HCT116 (cell line): ENCODE measurements at regions not wholly inside any gene's neighbourhood (a gene's known extent, or its start where the extent isn't known, plus 50 kb on each side); places are given as distances from the start of the nearest gene placed in this dataset.

Source experiments
- ATAC-seq: fragments of 200-7000 bp; cut with Tn5 transposase; 2 replicates; pipeline ENCODE4 v1.9.1; 2020; ENCODE audit warnings: mild to moderate bottlenecking, moderate library complexity
- BruUV-seq: library from RNA; stranded (reverse); fragments of 400-500 nt; replicated peaks from 2 replicates; lab custom pipeline; 2021; lab: Mats Ljungman, UMichigan
- CTCF ChIA-PET: fragments of 300-600 bp; sonication (Branson Sonifier 250); formaldehyde crosslinking; loops from one replicate; lab custom pipeline; 2021; ENCODE audit warnings: antibody characterized with exemption; lab: Charles Lee
- POLR2A ChIA-PET: fragments of 300-600, 350-600 bp; sonication (Branson Sonifier 250); formaldehyde crosslinking; loops from one replicate; lab custom pipeline; 2021; ENCODE audit warnings: antibody characterized with exemption; lab: Charles Lee
- RAD21 ChIA-PET, 2 experiments: fragments of 300-600 bp; sonication (Branson Sonifier 250); formaldehyde crosslinking; loops; one replicate each; lab custom pipeline; 2023; ENCODE audit warnings: low total read pairs in 2 of 2; ENCODE audit not compliant: uncharacterized antibody in 2 of 2, unreplicated experiment in 2 of 2, low non-redundant PET in 1 of 2; lab: Charles Lee
- DNase-seq: peaks from one replicate; pipeline ENCODE4 v3.0.0-alpha.2; 2010; ENCODE audit warnings: low read depth, low spot score
- H2AFZ ChIP-seq: fragments of 200-600 bp; shearing (Covaris generic), sonication (generic); 2 replicates; pipeline ENCODE4 v1.6.1; 2017; ENCODE audit warnings: low read depth, mixed run types, mixed read lengths, antibody characterized with exemption, low read length; ENCODE audit not compliant: poor library complexity, severe bottlenecking
- H3K27ac ChIP-seq: 2 replicates; pipeline ENCODE4 v1.5.1; 2012; ENCODE audit warnings: low read depth, low read length
- H3K27me3 ChIP-seq: fragments of 200-600 bp; sonication (generic); 2 replicates; pipeline ENCODE4 v1.6.1; 2016; ENCODE audit warnings: mixed run types, low read length, mixed read lengths; ENCODE audit not compliant: insufficient read depth
- H3K36me3 ChIP-seq, 2 experiments: fragments of 200-500 bp in 1 of 2; fragments of 200-600 bp in 1 of 2; sonication (Bioruptor generic) in 1 of 2; sonication (generic) in 1 of 2; 2 replicates each; pipeline versions ENCODE4 v1.5.1 to v1.6.1; 2014 to 2016; ENCODE audit warnings: low read length in 2 of 2, inconsistent platforms in 1 of 2, mixed read lengths in 1 of 2, mixed run types in 1 of 2; ENCODE audit not compliant: insufficient read depth in 2 of 2, control insufficient read depth in 1 of 2
- H3K4me1 ChIP-seq, 2 experiments: fragments of 200-600 bp in 1 of 2; sonication (generic) in 1 of 2; 2 replicates each; pipeline versions ENCODE4 v1.5.1 to v1.6.1; 2012 to 2017; ENCODE audit warnings: low read length in 2 of 2, inconsistent platforms in 1 of 2, mild to moderate bottlenecking in 1 of 2, mixed read lengths in 1 of 2, mixed run types in 1 of 2, moderate library complexity in 1 of 2; ENCODE audit not compliant: insufficient read depth in 2 of 2, control insufficient read depth in 1 of 2
- H3K4me2 ChIP-seq: fragments of 200-600 bp; sonication (generic); 2 replicates; pipeline ENCODE4 v1.6.1; 2017; ENCODE audit warnings: mixed run types, low read length, mixed read lengths
- H3K4me3 ChIP-seq, 2 experiments: fragments of 200-600 bp in 1 of 2; sonication (generic) in 1 of 2; replicated peaks in 1 of 2; 2 replicates each; pipeline ENCODE4 v1.5.1; 2011 to 2016; ENCODE audit warnings: low read length in 2 of 2, control low read depth in 1 of 2, low read depth in 1 of 2, mild to moderate bottlenecking in 1 of 2, mixed read lengths in 1 of 2, mixed run types in 1 of 2
- H3K79me2 ChIP-seq: fragments of 200-600 bp; sonication (generic); 2 replicates; pipeline ENCODE4 v1.6.1; 2017; ENCODE audit warnings: mild to moderate bottlenecking, mixed run types, low read length, moderate library complexity, mixed read lengths; ENCODE audit not compliant: insufficient read depth
- H3K9ac ChIP-seq: fragments of 200-600 bp; sonication (generic); 2 replicates; pipeline ENCODE4 v1.6.1; 2016; ENCODE audit warnings: low read length, mixed read lengths
- H3K9me2 ChIP-seq: fragments of 200-600 bp; sonication (generic), shearing (Covaris generic); 2 replicates; pipeline ENCODE4 v1.6.1; 2017; ENCODE audit warnings: mixed run types, mild to moderate bottlenecking, moderate library complexity; ENCODE audit not compliant: insufficient read depth
- H3K9me3 ChIP-seq, 2 experiments: fragments of 200-500 bp in 1 of 2; fragments of 200-600 bp in 1 of 2; sonication (Bioruptor generic) in 1 of 2; sonication (generic) in 1 of 2; 2 replicates each; pipeline ENCODE4 v1.6.1; 2014 to 2017; ENCODE audit warnings: low read length in 2 of 2, mixed read lengths in 2 of 2, inconsistent platforms in 1 of 2, low read depth in 1 of 2, mild to moderate bottlenecking in 1 of 2, mixed run types in 1 of 2, moderate library complexity in 1 of 2; ENCODE audit not compliant: control insufficient read depth in 1 of 2, insufficient read depth in 1 of 2
- H4K20me1 ChIP-seq: fragments of 200-600 bp; sonication (generic), shearing (Covaris generic); 2 replicates; pipeline ENCODE4 v1.6.1; 2017; ENCODE audit warnings: mixed run types, mild to moderate bottlenecking, moderate library complexity; ENCODE audit not compliant: insufficient read depth
- EGR1 ChIP-seq: IDR thresholded peaks from 2 replicates; pipeline ENCODE4 v1.6.1; 2012; ENCODE audit warnings: low read depth
- ELF1 ChIP-seq: IDR thresholded peaks from 2 replicates; pipeline ENCODE4 v1.6.1; 2012; ENCODE audit warnings: low read depth, borderline replicate concordance
- EZH2 ChIP-seq: fragments of 200-600 bp; sonication (generic); IDR thresholded peaks from 2 replicates; pipeline ENCODE4 v1.6.1; 2017; ENCODE audit warnings: antibody characterized with exemption, mixed run types
- FOSL1 ChIP-seq: IDR thresholded peaks from 2 replicates; pipeline ENCODE4 v1.6.1; 2012; ENCODE audit warnings: low read depth
- POLR2A ChIP-seq: IDR thresholded peaks from 2 replicates; pipeline ENCODE4 v1.7.0; 2011; ENCODE audit warnings: borderline replicate concordance; ENCODE audit not compliant: insufficient read depth, insufficient read length; ENCODE audit errors: extremely low read depth
- POLR2AphosphoS5 ChIP-seq: IDR thresholded peaks from 2 replicates; pipeline ENCODE4 v1.6.1; 2011; ENCODE audit warnings: mild to moderate bottlenecking, low read depth, low read length, moderate library complexity
- RAD21 ChIP-seq: IDR thresholded peaks from 2 replicates; pipeline ENCODE4 v1.6.1; 2012; ENCODE audit warnings: low read depth, mild to moderate bottlenecking
- SRF ChIP-seq: IDR thresholded peaks from 2 replicates; pipeline ENCODE4 v1.6.1; 2012; ENCODE audit warnings: low read depth
- TCF7L2 ChIP-seq: IDR thresholded peaks from 2 replicates; pipeline ENCODE4 v1.7.0; 2011; ENCODE audit warnings: borderline replicate concordance, inconsistent platforms; ENCODE audit not compliant: insufficient read depth, insufficient read length; ENCODE audit errors: extremely low read depth
- YY1 ChIP-seq: IDR thresholded peaks from 2 replicates; pipeline ENCODE4 v1.6.1; 2011; ENCODE audit warnings: low read length, low read depth, moderate library complexity, mild to moderate bottlenecking; ENCODE audit not compliant: insufficient replicate concordance; ENCODE audit errors: extremely low read depth
- ZBTB33 ChIP-seq: IDR thresholded peaks from 2 replicates; pipeline ENCODE4 v1.6.1; 2011; ENCODE audit warnings: mild to moderate bottlenecking, low read length, moderate library complexity; ENCODE audit not compliant: insufficient replicate concordance; ENCODE audit errors: extremely low read depth
- ZFX ChIP-seq: fragments of 450-650 bp; IDR thresholded peaks from 2 replicates; pipeline ENCODE4 v1.6.1; 2017
- ZNF274 ChIP-seq: fragments of 200-500 bp; sonication (Bioruptor generic); IDR thresholded peaks from 2 replicates; pipeline ENCODE4 v1.6.1; 2014; ENCODE audit warnings: mild to moderate bottlenecking, low read depth, low read length, inconsistent platforms
- intact Hi-C: fragments of 100-400 bp; cut with micrococcal nuclease; formaldehyde crosslinking; loops from 2 replicates; pipeline ENCODE4 v1.10.0; 2022
- TF ChIP-seq, protein P1 (sequence below): IDR thresholded peaks from 2 replicates; pipeline ENCODE4 v1.6.1; 2012; ENCODE audit warnings: low read depth
- TF ChIP-seq, protein P2 (sequence below): IDR thresholded peaks from 2 replicates; pipeline ENCODE4 v1.6.1; 2012

DNA sequence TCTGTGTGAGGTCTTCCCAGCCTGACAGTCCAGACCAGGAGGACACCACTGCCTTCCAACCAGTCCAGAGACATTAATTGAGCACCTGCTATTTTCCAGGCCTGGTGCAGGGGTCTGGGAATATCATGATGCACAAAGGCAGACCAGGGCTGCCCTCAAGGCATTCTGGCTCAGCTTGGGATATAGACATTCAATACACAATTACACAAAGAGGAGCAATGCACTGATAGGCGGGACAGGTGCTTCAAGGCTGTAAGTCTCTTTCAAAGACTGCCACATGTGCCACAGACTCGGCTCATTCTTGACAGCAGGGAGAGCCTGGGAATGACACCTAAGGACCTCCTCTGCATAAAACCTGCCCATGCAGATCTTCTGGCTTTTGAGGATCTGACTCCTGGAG is 158.6 kb downstream of the C5orf15 start:
- Histone ChIP-seq H4K20me1 (no peaks in the 10 kb centered on the region), H3K9me3 (no peaks in the 10 kb centered on the region), H3K9me2 (no peaks in the 10 kb centered on the region), H3K4me2 (no peak overlapping the region), H3K4me3 (no peak overlapping the region), H3K79me2 (no peaks in the 10 kb centered on the region), H3K9ac (no peak overlapping the region), H3K27me3 (peaks cover 47% of the 10 kb centered on the region), H2AFZ (no peak overlapping the region)
- intact Hi-C loops: no loop called here
- no peak for DNase-seq
- BruUV-seq: no TSS peak
- POLR2A ChIA-PET: no interaction called here
- TF ChIP-seq EZH2 (no peak), RAD21 (no peak), ELF1 (no peak), TCF7L2 (no peak), ZFX (no peak), FOSL1 (no peak), SRF (no peak), YY1 (no peak), POLR2AphosphoS5 (no peak), POLR2A (no peak), ZNF274 (no peak), EGR1 (no peak), ZBTB33 (no peak)
- TF ChIP-seq, protein P1, sequence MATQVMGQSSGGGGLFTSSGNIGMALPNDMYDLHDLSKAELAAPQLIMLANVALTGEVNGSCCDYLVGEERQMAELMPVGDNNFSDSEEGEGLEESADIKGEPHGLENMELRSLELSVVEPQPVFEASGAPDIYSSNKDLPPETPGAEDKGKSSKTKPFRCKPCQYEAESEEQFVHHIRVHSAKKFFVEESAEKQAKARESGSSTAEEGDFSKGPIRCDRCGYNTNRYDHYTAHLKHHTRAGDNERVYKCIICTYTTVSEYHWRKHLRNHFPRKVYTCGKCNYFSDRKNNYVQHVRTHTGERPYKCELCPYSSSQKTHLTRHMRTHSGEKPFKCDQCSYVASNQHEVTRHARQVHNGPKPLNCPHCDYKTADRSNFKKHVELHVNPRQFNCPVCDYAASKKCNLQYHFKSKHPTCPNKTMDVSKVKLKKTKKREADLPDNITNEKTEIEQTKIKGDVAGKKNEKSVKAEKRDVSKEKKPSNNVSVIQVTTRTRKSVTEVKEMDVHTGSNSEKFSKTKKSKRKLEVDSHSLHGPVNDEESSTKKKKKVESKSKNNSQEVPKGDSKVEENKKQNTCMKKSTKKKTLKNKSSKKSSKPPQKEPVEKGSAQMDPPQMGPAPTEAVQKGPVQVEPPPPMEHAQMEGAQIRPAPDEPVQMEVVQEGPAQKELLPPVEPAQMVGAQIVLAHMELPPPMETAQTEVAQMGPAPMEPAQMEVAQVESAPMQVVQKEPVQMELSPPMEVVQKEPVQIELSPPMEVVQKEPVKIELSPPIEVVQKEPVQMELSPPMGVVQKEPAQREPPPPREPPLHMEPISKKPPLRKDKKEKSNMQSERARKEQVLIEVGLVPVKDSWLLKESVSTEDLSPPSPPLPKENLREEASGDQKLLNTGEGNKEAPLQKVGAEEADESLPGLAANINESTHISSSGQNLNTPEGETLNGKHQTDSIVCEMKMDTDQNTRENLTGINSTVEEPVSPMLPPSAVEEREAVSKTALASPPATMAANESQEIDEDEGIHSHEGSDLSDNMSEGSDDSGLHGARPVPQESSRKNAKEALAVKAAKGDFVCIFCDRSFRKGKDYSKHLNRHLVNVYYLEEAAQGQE: no peak
- TF ChIP-seq, protein P2, sequence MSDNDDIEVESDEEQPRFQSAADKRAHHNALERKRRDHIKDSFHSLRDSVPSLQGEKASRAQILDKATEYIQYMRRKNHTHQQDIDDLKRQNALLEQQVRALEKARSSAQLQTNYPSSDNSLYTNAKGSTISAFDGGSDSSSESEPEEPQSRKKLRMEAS: no peak
- TF ChIP-seq, all 23 proteins: peak for 0
- Histone ChIP-seq H3K4me1 (no peaks in the 10 kb centered on the region), H3K27ac (no peak overlapping the region), H3K36me3 (no peaks in the 10 kb centered on the region)
- no peak for ATAC-seq
- ChIA-PET CTCF (no interaction called here), RAD21 (no interaction called here)
